Upper lobe of left lung (tissue), 4 donors: ENCODE measurements at regions not wholly inside any gene's neighbourhood (a gene's known extent, or its start where the extent isn't known, plus 50 kb on each side); places are given as distances from the start of the nearest gene placed in this dataset.
"Not testable (repeated sequence)": the region's sequence is repeated elsewhere in the genome, so short reads cannot be mapped to it uniquely, and the experiment has no call there.

Source experiments
- POLR2A ChIP-seq, 4 donors: fragments of 450-650 bp; IDR thresholded peaks; one replicate each; pipeline ENCODE4 v1.5.1; 2016 to 2017; ENCODE audit warnings: antibody characterized with exemption in 4 of 4, mild to moderate bottlenecking in 2 of 4
- TF ChIP-seq, protein P1 (sequence below), 6 experiments: fragments of 450-650 bp in 4 of 6; fragments of 200-600 bp in 2 of 6; sonication (generic) in 2 of 6; IDR thresholded peaks; one replicate each; pipeline ENCODE4 v1.5.1; 2016 to 2019; ENCODE audit warnings: antibody characterized with exemption in 6 of 6

DNA sequence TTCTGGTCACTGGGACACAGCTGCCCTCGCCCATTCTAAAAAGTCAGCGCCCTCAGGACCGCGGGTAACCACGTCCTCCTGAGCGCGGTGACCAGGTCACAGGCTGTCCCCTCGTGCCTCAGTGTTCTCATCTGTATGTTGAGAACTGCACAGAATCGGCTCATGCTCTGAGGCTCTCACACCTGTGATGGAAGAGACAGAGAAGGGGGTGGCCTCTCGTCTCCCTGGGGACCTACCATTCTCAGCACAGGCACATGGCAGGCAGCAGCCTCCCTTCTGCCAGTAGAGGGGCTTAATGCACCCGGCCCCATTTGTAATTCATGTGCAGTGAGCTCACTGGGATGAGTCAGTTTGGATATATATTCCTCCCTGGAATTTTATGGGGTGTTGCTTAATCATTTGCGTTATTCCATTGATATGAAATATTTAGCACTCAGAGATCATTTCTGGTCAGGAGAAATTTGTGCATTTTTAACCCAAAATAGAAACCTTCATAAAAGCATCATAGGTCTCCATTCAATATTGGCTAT is 51.9 kb upstream of the ROPN1B start:
- TF ChIP-seq, protein P1, sequence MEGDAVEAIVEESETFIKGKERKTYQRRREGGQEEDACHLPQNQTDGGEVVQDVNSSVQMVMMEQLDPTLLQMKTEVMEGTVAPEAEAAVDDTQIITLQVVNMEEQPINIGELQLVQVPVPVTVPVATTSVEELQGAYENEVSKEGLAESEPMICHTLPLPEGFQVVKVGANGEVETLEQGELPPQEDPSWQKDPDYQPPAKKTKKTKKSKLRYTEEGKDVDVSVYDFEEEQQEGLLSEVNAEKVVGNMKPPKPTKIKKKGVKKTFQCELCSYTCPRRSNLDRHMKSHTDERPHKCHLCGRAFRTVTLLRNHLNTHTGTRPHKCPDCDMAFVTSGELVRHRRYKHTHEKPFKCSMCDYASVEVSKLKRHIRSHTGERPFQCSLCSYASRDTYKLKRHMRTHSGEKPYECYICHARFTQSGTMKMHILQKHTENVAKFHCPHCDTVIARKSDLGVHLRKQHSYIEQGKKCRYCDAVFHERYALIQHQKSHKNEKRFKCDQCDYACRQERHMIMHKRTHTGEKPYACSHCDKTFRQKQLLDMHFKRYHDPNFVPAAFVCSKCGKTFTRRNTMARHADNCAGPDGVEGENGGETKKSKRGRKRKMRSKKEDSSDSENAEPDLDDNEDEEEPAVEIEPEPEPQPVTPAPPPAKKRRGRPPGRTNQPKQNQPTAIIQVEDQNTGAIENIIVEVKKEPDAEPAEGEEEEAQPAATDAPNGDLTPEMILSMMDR (IDR thresholded peaks at IDR 0.05) = not testable (repeated sequence)
- not testable (repeated sequence) for TF ChIP-seq POLR2A (IDR thresholded peaks at IDR 0.05)
